Kidney epithelial cell (primary cell): ENCODE measurements at regions not wholly inside any gene's neighbourhood (a gene's known extent, or its start where the extent isn't known, plus 50 kb on each side); places are given as distances from the start of the nearest gene placed in this dataset.

Experiments used
- DNase-seq: peaks from one replicate; pipeline ENCODE4 v3.0.0-alpha.2; 2010; ENCODE audit warnings: low read depth
- H3K27me3 ChIP-seq: 2 replicates; pipeline ENCODE4 v1.6.0; 2011; ENCODE audit warnings: low read length; ENCODE audit not compliant: control insufficient read depth, insufficient read depth
- H3K36me3 ChIP-seq: 2 replicates; pipeline ENCODE4 v1.5.1; 2011; ENCODE audit warnings: low read length; ENCODE audit not compliant: control insufficient read depth, insufficient read depth
- H3K4me3 ChIP-seq: 2 replicates; pipeline ENCODE4 v1.5.1; 2011; ENCODE audit warnings: low read depth, mild to moderate bottlenecking, control low read depth, low read length
- TF ChIP-seq, protein P1 (sequence below): IDR thresholded peaks from 2 replicates; pipeline ENCODE4 v1.5.1; 2011; ENCODE audit warnings: mild to moderate bottlenecking, moderate library complexity, low read length, control low read depth, inconsistent platforms; ENCODE audit not compliant: insufficient read depth, poor library complexity, severe bottlenecking

- Histone ChIP-seq H3K4me3 (no peak overlapping the region), H3K27me3 (peaks cover 12% of the 10 kb centered on the region), H3K36me3 (no peaks in the 10 kb centered on the region)
- TF ChIP-seq, protein P1, sequence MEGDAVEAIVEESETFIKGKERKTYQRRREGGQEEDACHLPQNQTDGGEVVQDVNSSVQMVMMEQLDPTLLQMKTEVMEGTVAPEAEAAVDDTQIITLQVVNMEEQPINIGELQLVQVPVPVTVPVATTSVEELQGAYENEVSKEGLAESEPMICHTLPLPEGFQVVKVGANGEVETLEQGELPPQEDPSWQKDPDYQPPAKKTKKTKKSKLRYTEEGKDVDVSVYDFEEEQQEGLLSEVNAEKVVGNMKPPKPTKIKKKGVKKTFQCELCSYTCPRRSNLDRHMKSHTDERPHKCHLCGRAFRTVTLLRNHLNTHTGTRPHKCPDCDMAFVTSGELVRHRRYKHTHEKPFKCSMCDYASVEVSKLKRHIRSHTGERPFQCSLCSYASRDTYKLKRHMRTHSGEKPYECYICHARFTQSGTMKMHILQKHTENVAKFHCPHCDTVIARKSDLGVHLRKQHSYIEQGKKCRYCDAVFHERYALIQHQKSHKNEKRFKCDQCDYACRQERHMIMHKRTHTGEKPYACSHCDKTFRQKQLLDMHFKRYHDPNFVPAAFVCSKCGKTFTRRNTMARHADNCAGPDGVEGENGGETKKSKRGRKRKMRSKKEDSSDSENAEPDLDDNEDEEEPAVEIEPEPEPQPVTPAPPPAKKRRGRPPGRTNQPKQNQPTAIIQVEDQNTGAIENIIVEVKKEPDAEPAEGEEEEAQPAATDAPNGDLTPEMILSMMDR, result no peak
- DNase-seq, result no peak
These were observed 97.5 kb upstream of the KCNG1 start for GRCh38 chr20:51120438-51120837.

- H3K36me3 ChIP-seq, result no peaks in the 10 kb centered on the region
- TF ChIP-seq, protein P1, result no peak
These were observed 97.0 kb upstream of the KCNG1 start for GRCh38 chr20:51119914-51120313.

GRCh38 chr20:51118985-51119527, 96.1 kb upstream of the KCNG1 start:
- H3K27me3 ChIP-seq, result peaks cover 12% of the 10 kb centered on the region
- H3K4me3 ChIP-seq, result no peak overlapping the region
- no peak for DNase-seq
- no peaks in the 10 kb centered on the region for H3K36me3 ChIP-seq
- TF ChIP-seq, protein P1, result no peak

More at GRCh38 chr20:51119914-51120313, 97.0 kb upstream of the KCNG1 start:
- no peak for DNase-seq
- peaks cover 12% of the 10 kb centered on the region for H3K27me3 ChIP-seq
- H3K4me3 ChIP-seq, result no peak overlapping the region

DNA sequence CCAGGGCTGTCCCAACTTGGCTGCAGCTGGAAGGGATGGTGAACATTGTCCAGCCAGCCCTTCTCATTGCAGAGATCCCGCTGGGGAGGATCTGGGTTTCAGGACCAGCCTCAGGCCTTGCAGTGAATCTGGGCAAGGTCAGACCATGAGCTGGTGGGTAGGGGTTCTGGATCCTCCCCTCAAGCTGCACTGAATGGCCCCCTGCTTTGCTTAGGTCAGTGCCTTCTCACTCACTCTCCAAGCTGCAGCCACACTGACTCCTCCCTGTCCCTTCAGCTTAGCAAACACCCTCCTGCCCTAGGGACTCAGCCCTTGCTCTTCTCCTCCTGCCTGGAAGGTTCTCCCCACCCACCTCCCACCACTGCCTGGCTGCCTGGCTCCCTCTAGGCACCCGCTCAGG, 95.3 kb upstream of the KCNG1 start:
- TF ChIP-seq, protein P1, result no peak
- Histone ChIP-seq H3K27me3 (peaks cover 12% of the 10 kb centered on the region), H3K4me3 (no peak overlapping the region), H3K36me3 (no peaks in the 10 kb centered on the region)
- DNase-seq, result no peak

DNA sequence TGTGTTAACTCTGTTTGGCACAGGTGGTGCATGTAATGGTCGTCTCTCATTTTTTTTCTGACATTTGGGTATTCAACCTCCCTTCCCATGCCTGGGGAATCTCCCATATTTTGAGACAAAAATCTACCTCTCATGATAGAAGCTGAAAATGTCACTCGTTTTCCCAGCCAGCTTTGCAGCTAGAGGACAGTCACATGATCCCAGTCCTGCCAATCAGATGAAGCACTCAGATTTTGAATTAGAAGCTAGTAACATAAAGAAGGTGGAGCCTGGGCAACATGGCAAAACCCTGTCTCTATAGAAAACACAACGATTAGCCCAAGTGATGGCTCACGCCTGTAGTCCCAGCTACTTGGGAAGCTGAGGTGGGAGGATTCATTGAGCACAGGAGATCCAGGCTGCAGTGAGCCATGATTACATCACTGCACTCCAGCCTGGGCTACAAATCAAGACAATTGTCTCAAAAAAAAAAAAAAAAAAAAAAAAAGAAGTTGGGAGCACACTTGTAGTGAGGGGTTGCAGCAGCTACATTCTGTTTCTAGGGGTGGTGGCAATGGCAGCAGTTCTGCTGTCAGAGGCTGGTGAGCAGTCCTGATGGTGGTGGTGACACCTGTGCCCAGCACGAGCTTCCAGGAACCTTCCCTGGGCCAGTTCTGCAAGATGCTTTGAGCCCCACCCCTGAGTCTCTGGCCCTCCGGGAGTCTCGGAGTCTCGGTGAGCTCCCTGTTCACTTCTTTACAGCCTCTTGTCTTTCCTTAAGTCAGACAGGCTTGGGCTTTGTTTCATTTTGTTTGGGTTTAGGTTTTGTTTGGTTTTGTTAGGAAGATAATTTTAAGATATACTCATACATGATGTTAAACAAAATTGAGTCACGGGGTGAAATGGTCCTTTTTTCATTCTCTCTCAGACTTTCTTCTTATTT, 94.1 kb upstream of the KCNG1 start:
- no peak for DNase-seq

More for the DNA sequence above, 94.1 kb upstream of the KCNG1 start:
- Histone ChIP-seq H3K27me3 (peaks cover 14% of the 10 kb centered on the region), H3K4me3 (no peak overlapping the region), H3K36me3 (no peaks in the 10 kb centered on the region)
- TF ChIP-seq, protein P1, result no peak
